GM19438 (cell line): ENCODE measurements at regions not wholly inside any gene's neighbourhood (a gene's known extent, or its start where the extent isn't known, plus 50 kb on each side); places are given as distances from the start of the nearest gene placed in this dataset.
"Not testable (repeated sequence)": the region's sequence is repeated elsewhere in the genome, so short reads cannot be mapped to it uniquely, and the experiment has no call there.

Experiments
- ATAC-seq: cut with Tn5 transposase; IDR thresholded peaks from one replicate; pipeline ENCODE4 v1.9.1; 2021; ENCODE audit warnings: low read depth; ENCODE audit not compliant: unreplicated experiment

DNA sequence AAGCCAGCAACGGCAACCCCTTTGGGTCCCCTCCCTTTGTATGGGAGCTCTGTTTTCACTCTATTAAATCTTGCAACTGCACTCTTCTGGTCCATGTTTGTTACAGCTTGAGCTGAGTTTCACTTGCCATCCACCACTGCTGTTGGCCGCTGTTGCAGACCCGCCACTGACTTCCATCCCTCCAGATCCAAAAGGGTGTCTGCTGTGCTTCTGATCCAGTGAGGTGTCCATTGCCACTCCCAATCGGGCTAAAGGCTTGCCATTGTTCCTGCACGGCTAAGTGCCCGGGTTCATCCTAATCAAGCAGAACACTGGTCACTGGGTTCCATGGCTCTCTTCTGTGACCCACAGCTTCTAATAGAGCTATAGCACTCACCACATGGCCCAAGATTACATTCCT is 615.1 kb downstream of the CETN3 start:
- not testable (repeated sequence) for ATAC-seq

DNA sequence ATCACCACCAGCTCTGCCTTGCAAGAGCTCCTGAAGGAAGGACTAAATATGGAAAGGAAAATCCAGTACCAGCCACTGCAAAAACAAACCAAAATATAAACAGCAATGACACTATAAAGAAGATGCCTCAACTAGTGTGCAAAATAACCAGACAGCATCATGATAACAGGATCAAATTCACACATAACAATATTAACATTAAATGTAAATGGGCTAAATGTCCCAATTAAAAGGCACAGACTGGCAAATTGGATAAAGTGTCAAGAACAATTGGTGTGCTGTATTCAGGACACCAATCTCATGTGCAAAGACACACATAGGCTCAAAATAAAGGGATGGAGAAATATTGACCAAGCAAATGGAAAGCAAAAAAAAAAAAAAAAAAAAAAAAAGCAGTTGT is 629.8 kb downstream of the CETN3 start:
- ATAC-seq, result not testable (repeated sequence)

DNA sequence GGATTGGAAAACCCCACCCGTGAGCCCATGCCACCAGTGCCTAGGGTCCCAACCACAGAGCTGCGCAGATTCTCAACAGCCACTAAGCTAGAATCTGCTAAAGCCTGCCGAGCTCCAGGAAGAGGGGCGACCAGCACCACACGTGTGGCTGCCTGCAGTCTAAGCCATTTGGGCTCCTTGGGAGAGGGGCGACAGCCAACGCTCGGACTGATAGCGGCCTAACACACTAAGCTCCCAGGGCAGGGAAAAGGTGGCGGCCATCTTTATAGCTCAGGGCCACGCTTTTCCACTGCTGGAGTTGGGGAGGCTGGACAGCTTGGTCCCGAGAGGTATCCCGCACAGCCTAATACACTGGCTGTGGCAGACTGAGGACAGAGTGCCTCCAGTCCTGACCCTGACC is 631.8 kb downstream of the CETN3 start:
- no peak for ATAC-seq

DNA sequence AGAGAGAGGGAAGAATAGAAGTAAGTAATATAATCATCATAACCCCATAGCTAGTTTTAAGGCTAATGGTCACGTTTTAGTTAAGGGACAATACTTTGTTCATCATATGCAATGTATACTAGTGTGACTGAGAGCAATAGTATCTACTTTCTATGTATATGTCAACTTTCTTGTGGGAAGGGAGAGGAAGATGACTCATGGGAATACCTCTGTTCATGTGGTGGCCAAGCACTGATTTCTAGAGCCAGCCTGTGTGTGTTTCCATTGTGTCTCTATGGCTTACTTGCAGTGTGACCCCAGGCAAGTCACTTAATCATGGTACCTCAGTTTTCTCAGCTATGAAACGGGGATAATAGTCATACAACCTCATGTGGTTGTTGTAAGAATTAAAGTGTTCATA is 639.6 kb downstream of the CETN3 start:
- ATAC-seq, result no peak

DNA sequence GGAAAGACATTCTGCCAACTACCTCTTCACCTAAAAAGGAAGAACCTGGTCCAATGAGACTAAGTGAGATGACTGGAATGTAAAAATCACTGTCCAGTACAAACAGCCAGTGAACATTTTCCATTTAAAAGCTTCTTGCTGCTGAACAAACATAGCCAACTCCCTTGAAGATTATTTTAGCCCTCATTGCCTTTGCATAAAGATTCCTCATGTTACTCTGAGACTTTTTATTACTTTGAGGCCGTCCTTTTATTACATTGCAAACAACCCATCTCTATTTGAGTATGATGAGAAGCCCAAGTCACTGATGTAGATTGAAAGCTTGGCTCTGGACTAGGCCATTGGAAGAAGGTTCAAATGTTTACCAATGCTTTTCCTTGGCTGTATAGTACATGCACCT is 649.8 kb downstream of the CETN3 start:
- ATAC-seq, result no peak

DNA sequence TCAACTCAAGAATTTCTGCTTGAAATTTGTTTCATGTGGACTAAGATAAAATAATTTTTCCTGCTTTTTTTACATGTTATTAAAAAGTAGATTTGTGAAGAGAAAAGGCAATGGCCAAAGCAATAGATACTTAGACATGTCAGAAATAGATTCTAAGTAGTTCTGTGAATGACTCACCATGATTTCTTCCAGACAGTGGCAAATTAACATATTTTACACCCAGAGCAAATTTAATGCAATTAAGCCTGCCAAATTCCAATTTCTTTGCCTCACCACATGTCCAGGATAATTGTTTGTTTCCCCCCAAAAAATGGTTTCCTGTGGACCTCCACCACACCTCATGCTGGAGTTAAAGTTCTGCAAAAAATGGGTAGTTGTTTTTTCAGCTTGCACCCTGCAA is 651.4 kb downstream of the CETN3 start:
- ATAC-seq, result no peak

DNA sequence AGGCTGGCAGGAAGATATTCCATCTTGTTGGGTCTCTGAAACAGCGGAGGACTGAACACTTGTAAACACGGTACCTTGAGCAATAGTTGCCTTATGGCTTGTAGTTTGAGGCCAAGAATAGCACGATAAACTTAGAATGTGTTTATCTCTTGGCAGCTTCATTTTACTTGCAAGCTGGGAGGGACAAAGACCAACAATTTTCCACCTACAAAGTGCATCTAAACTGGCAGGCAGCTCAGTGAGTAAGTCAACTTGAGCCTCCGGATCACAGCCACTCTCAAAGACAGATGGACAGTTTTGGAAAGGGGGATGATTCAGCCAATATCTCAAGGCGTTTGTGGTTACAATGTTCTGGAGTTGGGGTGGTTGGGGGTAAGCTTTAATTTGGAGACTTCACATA is 652.6 kb downstream of the CETN3 start:
- no peak for ATAC-seq

DNA sequence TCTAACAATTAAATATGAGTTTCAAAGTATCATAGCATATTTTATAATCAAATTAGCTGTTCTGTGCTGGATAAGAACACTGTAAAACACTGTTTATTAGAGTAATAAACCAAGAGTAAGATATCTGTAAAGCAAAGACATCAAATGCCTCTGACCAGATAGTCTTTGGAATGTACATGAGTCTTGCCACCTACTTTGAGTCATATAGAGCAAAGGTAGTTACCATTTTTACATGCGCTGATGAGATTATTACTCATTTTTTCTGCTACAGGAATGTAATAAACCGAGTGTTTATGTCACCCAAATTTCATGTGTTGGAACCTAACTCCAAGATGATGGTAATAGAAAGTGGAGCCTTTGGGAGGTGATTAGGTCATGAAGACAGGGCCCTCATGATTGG is 654.5 kb downstream of the CETN3 start:
- ATAC-seq, result no peak

DNA sequence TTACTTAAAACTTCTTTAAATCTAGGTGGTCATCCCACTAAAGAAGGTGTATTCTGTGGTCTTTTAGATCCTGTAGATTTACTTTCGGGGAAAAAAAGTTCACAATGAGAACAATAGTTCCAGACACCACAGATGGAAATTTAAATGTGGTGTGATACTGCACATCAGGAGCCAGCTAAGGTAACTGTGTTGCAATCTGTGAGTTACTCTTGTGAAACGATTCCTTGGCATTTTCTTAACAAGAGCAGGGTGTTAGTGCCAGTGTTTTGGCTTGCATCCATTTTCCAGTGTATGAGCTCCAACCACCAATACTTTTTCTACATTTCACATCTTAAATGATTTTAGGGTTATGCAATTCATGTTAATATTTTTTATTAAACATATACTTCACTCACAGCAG is 674.5 kb downstream of the CETN3 start:
- no peak for ATAC-seq

DNA sequence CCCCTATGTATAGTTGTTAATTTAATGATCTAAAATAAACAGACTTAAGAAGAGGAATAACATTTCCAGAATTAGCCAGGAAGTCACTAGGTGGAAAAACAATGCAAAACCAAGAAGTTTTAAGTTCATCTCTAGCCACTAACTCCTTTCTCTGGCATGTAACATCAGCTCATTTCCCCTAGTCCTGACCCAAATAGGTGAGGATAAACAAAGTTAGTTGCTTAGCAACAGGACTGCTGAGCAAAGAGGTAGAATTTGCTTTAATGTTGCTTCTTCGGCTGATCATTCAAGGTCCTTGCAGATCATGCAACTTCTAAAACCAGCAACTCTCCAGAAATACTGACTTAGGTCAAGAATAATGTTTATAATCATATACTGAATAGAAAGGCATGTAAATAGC is 675.8 kb downstream of the CETN3 start:
- ATAC-seq, result no peak

DNA sequence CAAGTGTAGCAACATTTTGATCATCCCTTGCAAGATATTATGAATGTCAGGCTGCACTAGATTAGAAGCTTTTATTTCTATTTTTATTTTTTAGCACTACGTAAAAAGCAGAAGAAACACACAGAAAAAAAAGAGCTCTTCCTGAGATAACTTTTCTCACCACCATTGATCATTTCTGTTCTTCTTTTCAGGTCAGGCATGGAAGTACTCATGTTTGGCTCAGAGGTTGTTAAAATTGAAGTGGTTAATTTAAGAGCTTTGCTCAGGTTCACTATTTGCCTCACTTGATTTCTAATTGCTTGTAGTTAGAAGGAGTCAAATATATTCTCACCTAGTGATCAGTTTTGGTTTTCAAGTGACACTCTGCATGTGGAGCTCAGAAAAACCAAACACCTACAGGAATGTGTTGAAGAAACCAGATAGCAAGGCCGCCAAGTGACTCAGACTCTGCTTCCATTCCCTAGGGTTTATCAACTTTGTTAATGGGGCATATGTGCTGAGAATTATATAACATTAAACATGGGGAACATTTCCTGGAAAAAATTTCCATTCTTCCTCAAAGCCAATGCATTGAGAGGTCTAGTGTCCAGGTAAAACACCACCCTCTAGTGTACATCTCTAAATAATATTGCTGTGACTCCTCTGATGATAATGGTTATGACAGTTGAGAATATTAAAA is 679.8 kb downstream of the CETN3 start:
- no peak for ATAC-seq

DNA sequence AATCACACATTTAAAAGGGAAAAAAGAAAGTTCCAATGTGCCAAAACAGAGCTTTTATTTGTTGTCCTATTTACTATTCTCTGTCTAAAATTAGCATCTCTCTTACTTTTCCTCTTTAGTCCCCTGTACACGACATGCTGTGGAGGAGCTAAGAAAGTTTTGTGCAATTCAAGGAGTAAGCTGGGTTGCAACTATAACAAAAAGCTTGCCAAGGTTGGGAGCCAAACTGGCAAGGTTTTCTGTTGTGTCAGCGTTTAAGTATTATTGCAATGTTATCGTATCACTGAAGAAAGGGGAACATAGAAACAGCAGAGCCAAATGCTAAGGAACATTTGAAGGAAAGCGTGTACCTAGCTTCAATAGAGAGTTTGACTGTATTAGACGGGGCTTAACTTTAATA is 680.8 kb downstream of the CETN3 start:
- no peak for ATAC-seq

DNA sequence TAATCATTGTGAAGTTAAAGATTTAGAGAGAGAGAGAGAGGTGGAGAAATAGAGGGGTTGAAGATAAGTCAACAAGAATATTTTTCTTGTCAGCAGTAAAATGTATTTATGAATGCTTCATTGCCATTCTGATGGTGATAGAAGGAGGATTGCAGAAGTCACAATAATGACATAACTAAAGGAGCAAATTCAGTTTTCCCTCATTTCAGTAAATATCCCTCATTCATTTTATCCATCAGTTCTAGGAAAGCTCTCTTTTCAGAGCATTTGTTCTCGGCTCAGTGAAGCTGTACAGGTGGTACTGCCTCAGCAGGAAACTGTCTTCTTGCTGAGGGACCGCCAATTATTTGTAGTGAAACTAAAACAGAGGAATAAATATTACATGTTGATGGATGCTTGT is 681.4 kb downstream of the CETN3 start:
- ATAC-seq, result no peak

DNA sequence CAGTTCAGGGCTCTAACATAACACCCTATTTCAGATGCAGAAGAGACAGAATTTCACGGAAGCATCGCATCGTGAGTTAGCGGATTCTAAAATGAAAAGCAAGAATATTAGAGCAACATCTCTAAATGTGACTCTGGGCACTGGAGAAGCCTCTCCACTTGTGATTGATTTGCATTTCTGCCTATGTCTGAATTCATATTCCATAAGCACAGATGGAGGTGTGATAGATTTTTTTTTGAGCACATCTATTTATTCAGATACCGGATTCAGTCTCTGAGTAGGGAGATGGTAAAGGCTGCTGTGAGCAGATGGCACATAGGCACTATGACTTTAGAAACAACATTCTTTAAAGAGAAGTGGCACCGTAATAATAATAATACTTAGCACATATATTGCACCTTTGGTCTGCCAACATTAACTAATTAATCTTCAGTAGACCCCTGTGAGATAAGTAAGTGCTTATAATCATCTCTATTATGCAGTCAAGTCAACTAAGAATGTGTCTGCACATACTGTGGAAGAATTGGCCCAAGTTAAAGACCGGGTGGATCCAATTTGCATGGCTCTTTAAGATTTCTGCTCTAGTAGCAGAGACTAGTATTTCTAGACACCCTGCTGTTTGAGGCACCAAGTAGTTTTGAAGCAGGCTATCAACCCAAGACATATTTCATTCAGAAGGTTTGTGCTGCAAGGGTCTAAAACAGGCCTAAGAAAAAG is 685.0 kb downstream of the CETN3 start:
- ATAC-seq, result no peak

DNA sequence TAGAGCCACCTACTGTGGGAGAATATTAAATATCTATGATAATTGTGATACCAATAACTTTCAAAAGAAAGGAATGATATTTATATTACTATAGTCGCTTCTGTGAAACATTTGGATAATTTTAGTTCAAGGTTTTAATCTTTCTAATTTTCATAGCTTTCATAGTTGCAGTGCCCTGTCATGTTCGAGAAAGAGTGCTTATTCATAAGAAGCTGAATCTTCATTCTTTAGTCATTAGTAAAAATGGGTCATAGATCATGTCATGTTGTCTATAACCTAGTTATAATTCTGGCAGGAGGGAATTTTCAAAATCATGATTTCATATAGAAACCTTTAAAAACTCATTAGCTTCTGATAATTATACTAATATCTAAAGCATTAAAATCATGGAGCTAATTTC is 685.6 kb downstream of the CETN3 start:
- no peak for ATAC-seq

DNA sequence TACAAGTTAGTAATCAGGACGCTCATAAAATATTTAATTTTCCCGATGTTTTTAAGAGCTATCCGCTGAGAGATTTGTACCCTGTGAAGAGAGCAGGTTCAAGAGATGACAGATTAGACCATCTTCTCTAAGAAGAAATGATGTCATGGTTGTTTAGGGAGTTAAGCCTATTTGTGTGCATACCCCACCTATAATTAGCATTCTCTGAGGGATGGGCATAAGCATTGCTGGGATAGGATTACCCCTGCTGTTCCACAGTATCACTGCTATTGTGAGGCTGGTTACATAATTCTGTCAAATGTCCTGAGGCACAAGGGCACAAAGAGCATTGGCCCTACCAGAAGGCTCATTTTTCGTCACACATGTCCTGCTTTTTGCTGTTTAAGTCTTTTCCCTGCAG is 687.0 kb downstream of the CETN3 start:
- no peak for ATAC-seq

DNA sequence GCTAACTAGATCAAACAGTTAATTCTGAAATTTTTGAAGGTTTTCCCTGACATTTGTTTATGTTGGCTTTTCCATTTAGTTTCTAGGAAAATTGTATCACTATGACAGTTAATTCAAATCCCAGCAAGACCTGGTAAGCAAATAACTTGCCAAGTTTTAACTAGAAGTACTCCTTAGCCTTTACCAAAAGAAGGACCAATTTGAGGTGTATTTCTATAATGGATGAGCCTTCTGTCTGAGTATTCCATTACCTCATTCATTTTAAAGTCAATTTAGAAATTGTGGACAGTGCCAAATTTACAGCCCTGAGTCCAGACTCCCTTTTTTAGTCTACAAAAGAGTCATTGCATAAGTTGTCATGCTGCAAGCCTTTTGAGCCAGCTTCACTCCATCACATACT is 687.6 kb downstream of the CETN3 start:
- no peak for ATAC-seq

DNA sequence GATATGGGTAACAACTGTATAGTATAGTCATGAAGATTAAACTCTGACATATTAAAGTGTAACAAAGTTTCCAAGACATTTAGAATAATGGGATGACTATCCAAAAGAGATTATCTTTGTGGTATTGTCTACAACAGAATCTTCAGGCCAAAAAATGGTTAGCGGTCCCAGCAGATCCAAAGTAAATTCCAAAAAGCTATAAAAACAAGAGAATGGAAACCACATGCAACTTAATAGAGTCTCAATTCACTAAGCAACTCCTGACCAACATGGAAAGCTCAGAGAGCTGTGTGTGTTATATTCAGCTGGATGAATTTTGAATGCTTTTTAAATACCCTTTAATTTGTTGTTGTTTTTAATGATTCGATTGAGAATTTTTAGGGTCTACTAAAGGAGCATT is 688.2 kb downstream of the CETN3 start:
- no peak for ATAC-seq

DNA sequence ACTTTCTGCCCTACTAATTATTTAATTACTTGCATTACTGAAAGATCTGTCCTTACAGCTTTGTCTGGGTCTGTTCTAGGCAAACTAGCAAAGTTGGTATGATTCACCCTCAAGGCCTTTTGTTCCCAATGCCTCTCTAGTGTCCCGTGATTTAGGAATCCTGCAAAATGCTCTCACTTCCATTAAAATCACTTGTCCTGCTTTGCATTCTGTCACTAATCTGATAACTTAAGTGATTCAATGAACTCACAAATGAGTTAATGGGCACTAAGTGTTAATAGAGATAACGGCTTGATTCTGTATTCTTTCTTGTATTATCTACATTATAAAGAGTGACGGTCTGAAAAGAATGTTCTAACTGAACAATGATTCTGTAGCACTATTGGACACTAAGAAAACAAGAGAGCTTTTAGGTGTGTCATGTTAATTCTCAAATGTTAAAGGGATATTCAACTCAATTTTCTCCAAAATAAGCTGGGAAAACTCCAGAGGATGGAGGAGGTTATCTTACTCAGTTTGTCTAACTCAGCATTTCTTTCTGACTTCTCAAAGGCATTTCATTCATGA is 697.3 kb downstream of the CETN3 start:
- no peak for ATAC-seq

DNA sequence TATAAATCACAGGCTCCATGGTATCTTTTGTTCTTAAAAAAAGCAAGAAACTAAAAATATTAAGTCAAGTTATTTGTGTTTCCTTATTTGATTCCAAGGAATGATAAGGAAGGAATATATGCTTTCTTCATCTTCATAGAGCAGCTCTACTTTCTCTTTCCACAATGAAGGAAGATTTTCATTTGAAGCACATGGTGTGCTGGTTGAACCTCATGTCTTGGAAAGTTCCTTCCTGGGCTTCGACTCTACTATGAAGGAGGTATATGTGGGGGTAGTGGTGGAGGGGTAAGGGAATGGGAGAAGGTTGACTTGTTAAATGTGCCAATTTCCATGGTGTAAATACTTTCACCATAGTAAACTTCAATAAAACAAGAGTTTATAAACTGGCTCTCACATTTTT is 698.0 kb downstream of the CETN3 start:
- ATAC-seq, result no peak

DNA sequence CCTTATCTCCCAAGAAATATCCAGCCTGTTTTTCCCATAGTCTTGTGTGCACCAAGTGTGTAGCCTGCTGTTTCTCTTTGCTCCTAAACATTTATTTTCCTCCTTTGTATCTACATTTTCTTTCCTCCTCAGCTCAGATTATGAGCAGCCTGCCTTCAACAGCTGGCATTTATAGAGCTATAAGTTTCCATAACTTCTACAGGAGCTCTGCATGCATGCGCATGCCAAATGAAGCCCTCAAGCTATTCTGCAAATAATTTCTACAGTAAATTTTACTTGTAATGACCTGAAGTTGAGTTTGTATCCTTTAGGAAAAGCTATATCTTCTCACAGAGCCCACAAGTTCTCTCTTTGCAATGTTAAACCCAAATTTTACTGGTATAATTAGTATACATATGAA is 699.5 kb downstream of the CETN3 start:
- ATAC-seq, result no peak

DNA sequence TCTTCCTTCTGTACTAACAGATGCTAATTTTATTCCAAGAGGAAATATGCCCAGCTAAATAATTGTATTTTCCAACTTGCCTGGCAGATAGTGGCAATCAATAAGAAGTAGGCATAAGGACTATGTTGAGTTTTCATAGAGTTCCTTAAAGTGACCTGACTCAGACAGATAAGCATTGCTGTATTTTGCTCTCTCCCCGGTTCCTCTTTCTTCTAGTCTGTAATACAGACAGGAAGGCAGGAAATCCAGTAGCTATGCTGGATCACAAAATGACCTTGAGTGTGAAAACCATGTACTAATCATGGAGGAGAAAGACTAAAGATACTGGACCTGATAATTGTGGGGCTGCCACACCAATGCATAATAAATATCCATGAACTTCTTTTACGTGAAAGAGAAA is 701.7 kb downstream of the CETN3 start:
- no peak for ATAC-seq
